MCF 10A (cell line): ENCODE measurements at regions not wholly inside any gene's neighbourhood (a gene's known extent, or its start where the extent isn't known, plus 50 kb on each side); places are given as distances from the start of the nearest gene placed in this dataset.

Experiments
- BruUV-seq: library from RNA; stranded (reverse); fragments of 400-500 nt; replicated peaks from 2 replicates; lab custom pipeline; 2021; lab: Mats Ljungman, UMichigan
- CTCF ChIA-PET: fragments of 300-600 bp; sonication (Branson Sonifier 250); formaldehyde crosslinking; extraction: SDS; loops from one replicate; lab custom pipeline; 2021; ENCODE audit warnings: antibody characterized with exemption, inconsistent platforms; lab: Yijun Ruan, JAX
- POLR2A ChIA-PET: fragments of 300-600, 350-650 bp; sonication (Branson Sonifier 250); formaldehyde crosslinking; extraction: SDS; loops from one replicate; lab custom pipeline; 2020; ENCODE audit warnings: antibody characterized with exemption, inconsistent platforms; lab: Yijun Ruan, JAX
- DNase-seq: peaks from one replicate; pipeline ENCODE4 v3.0.0-alpha.2; 2018; ENCODE audit not compliant: unreplicated experiment
- H3K27ac Mint-ChIP-seq: one replicate; pipeline ENCODE4 v1.8.0; 2022; ENCODE audit warnings: mild to moderate bottlenecking, low read depth, mixed read lengths; ENCODE audit not compliant: unreplicated experiment
- H3K27me3 Mint-ChIP-seq: one replicate; pipeline ENCODE4 v1.8.0; 2022; ENCODE audit warnings: mixed read lengths; ENCODE audit not compliant: insufficient read depth, unreplicated experiment
- H3K36me3 Mint-ChIP-seq: one replicate; pipeline ENCODE4 v1.8.0; 2022; ENCODE audit warnings: mild to moderate bottlenecking, moderate library complexity, mixed read lengths; ENCODE audit not compliant: insufficient read depth, unreplicated experiment
- H3K4me1 Mint-ChIP-seq: one replicate; pipeline ENCODE4 v1.8.0; 2022; ENCODE audit warnings: mixed read lengths; ENCODE audit not compliant: insufficient read depth, unreplicated experiment
- H3K4me3 Mint-ChIP-seq: one replicate; pipeline ENCODE4 v1.8.0; 2022; ENCODE audit warnings: mild to moderate bottlenecking, moderate library complexity, mixed read lengths; ENCODE audit not compliant: unreplicated experiment
- H3K9me3 Mint-ChIP-seq: one replicate; pipeline ENCODE4 v1.8.0; 2022; ENCODE audit warnings: mixed read lengths; ENCODE audit not compliant: unreplicated experiment
- intact Hi-C: fragments of 100-400 bp; cut with micrococcal nuclease; formaldehyde crosslinking; loops from 2 replicates; pipeline ENCODE4 v1.14.1; 2022
- TF ChIP-seq, protein P1 (sequence below): fragments of 200-600 bp; IDR thresholded peaks from one replicate; pipeline ENCODE4 v1.8.0; 2022; ENCODE audit warnings: antibody characterized with exemption, mild to moderate bottlenecking; ENCODE audit not compliant: unreplicated experiment

DNA sequence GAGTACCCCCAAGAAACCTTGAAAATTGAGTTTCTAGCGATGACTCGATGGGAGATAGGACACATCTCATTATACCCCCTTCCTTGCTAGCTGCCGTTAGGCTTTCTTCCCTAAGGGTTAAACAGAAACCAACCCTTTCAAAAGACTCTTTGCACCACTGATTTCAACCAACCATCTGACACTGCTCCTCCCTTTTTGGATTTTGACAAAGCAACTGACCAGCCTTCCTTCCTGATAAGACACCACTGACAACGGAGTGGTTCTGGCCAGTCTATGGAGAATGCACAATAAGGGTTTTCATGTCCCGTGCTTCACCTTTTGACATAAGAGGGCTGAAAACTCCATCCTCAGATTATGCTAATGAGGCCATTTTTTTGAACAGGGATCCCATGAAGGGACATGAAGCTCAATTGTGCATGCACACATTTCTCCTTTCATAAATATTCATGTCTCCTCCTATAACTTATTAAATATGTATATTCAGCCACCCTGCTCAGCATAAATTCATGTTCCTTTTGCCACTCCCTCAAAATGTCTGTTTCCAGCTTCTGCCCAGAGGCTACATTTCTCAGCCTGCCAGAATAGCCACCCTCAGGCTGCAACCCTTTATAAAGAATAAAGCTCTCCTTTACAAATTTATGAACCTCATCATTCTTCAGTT lies 52.8 kb upstream of the SLC35F5 start:
- DNase-seq = no peak
- H3K27me3 Mint-ChIP-seq = no peaks in the 10 kb centered on the region
- no peaks in the 10 kb centered on the region for H3K9me3 Mint-ChIP-seq
- ChIA-PET POLR2A (interaction anchor here (1.7 to 2.1 kb wide), 2 partner anchors 9 to 53 kb away, joined by 8 read pairs; partner anchors contain the start of gene SLC35F5), CTCF (interaction anchor here (0.6 to 1.1 kb wide), 2 partner anchors 10 to 25 kb away, joined by 3 to 5 read pairs; no protein-coding TSS in a partner anchor)
- TF ChIP-seq, protein P1, sequence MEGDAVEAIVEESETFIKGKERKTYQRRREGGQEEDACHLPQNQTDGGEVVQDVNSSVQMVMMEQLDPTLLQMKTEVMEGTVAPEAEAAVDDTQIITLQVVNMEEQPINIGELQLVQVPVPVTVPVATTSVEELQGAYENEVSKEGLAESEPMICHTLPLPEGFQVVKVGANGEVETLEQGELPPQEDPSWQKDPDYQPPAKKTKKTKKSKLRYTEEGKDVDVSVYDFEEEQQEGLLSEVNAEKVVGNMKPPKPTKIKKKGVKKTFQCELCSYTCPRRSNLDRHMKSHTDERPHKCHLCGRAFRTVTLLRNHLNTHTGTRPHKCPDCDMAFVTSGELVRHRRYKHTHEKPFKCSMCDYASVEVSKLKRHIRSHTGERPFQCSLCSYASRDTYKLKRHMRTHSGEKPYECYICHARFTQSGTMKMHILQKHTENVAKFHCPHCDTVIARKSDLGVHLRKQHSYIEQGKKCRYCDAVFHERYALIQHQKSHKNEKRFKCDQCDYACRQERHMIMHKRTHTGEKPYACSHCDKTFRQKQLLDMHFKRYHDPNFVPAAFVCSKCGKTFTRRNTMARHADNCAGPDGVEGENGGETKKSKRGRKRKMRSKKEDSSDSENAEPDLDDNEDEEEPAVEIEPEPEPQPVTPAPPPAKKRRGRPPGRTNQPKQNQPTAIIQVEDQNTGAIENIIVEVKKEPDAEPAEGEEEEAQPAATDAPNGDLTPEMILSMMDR = no peak
- H3K36me3 Mint-ChIP-seq = no peaks in the 10 kb centered on the region
- BruUV-seq = no TSS peak
- no peaks in the 10 kb centered on the region for H3K4me1 Mint-ChIP-seq
- intact Hi-C loops = no loop called here
- H3K27ac Mint-ChIP-seq = no peak overlapping the region
- no peak overlapping the region for H3K4me3 Mint-ChIP-seq

DNA sequence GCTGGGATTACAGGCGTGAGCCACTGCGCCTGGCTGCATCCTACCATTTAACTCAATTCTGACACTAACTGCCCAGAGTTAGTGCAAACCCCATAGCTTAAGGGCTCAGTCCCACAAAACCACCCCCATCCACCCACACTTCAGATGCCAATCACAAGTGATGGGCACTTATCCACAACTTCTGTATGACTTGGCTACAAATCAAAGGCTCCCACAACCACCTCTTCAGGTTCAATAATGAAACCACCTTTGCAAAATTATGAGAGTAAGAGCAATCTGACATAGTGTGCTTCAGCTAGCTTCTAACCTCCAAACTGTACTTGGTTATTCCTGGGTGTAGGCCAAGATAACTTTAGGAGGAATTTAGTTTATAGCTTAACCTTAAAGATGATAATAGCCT lies 51.3 kb upstream of the SLC35F5 start:
- ChIA-PET CTCF (no interaction called here), POLR2A (interaction anchor here (0.7 kb wide), 1 partner anchor 219 kb away, joined by 3 read pairs; no protein-coding TSS in a partner anchor)
- Mint-ChIP-seq H3K4me3 (no peak overlapping the region), H3K9me3 (no peaks in the 10 kb centered on the region), H3K27ac (no peak overlapping the region), H3K27me3 (no peaks in the 10 kb centered on the region), H3K4me1 (no peaks in the 10 kb centered on the region), H3K36me3 (no peaks in the 10 kb centered on the region)
- BruUV-seq = no TSS peak
- TF ChIP-seq, protein P1 = no peak
- intact Hi-C loops = no loop called here
- DNase-seq = no peak

DNA sequence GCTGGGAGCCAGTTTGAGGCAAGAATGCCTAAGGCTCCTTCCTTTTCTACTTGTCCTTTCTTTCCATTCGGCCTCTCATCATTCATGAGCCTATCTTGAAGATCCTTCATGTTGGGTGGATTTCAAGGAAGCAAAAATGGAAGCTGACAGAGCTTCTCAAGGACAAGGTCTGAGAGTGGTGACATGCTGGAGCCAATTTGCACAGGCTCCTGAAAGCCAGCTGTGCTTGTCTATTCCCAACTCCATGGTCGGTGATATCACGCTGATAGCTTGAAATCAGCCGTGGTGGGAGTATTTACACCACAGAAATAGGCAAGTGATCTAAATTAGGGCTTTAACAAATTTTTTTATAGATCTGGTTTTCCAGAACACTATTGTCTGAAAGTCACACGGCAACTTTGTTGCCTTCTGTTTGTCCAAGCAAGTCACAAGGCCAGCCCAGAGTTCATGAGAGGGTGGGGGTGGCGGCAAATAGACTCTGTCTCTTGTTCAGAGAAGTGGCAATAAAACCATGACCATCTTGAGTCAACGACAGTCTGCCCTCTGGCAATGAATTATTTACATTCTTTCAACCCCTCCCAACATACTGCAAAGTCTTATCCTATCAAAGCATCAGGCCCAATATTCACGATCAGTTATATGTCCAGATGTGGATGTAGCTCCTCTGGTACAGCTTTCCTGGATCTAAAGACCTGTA lies 49.9 kb upstream of the SLC35F5 start:
- CTCF ChIA-PET = interaction anchor here (0.6 to 1.8 kb wide), 5 partner anchors 7 to 34 kb away, joined by 3 to 9 read pairs (median 4); no protein-coding TSS in a partner anchor
- intact Hi-C loops = no loop called here

More for the DNA sequence above, 49.9 kb upstream of the SLC35F5 start:
- no TSS peak for BruUV-seq
- H3K9me3 Mint-ChIP-seq = no peaks in the 10 kb centered on the region
- no peaks in the 10 kb centered on the region for H3K4me1 Mint-ChIP-seq
- TF ChIP-seq, protein P1 = no peak
- no peak overlapping the region for H3K4me3 Mint-ChIP-seq
- H3K36me3 Mint-ChIP-seq = no peaks in the 10 kb centered on the region
- H3K27me3 Mint-ChIP-seq = no peaks in the 10 kb centered on the region
- DNase-seq = no peak
- H3K27ac Mint-ChIP-seq = no peak overlapping the region
- POLR2A ChIA-PET = interaction anchor here (0.8 kb wide), 1 partner anchor 16 kb away, joined by 5 read pairs; no protein-coding TSS in a partner anchor
